ENCODE measurements at regions not wholly inside any gene's neighbourhood (a gene's known extent, or its start where the extent isn't known, plus 50 kb on each side); places are given as distances from the start of the nearest gene placed in this dataset.

- DNase-seq, result no peak
These were observed 263.8 kb downstream of the DHX35 start for GRCh38 chr20:39225978-39226377.

GRCh38 chr20:39225536-39225935, 263.4 kb downstream of the DHX35 start:
- DNase-seq, result no peak

GRCh38 chr20:39222101-39222500, 260.0 kb downstream of the DHX35 start:
- DNase-seq, result no peak

GRCh38 chr20:39216195-39216594, 254.1 kb downstream of the DHX35 start:
- no peak for DNase-seq

- DNase-seq, result no peak
These were observed 252.7 kb downstream of the DHX35 start for GRCh38 chr20:39214828-39215227.

GRCh38 chr20:39213476-39214145, 251.5 kb downstream of the DHX35 start:
- DNase-seq, result no peak

GRCh38 chr20:39211060-39211748, 249.1 kb downstream of the DHX35 start:
- no peak for DNase-seq

- no peak for DNase-seq
These were observed 248.3 kb downstream of the DHX35 start for GRCh38 chr20:39210341-39211036.

- DNase-seq, result no peak
These were observed 244.9 kb downstream of the DHX35 start for GRCh38 chr20:39206899-39207564.

- no peak for DNase-seq
These were observed 233.5 kb downstream of the DHX35 start for GRCh38 chr20:39195582-39196021.

GRCh38 chr20:39190666-39191570, 228.8 kb downstream of the DHX35 start:
- DNase-seq, result no peak

GRCh38 chr20:39188266-39188765, 226.2 kb downstream of the DHX35 start:
- DNase-seq, result no peak

- no peak for DNase-seq
These were observed 219.3 kb downstream of the DHX35 start for GRCh38 chr20:39181490-39181889.

- DNase-seq, result no peak
These were observed 214.3 kb downstream of the DHX35 start for GRCh38 chr20:39176457-39176856.

GRCh38 chr20:39170896-39171463, 208.8 kb downstream of the DHX35 start:
- DNase-seq, result no peak

GRCh38 chr20:39165099-39165498, 203.0 kb downstream of the DHX35 start:
- no peak for DNase-seq

GRCh38 chr20:39164642-39165041, 202.5 kb downstream of the DHX35 start:
- DNase-seq, result no peak

- DNase-seq, result no peak
These were observed 201.8 kb downstream of the DHX35 start for GRCh38 chr20:39163993-39164392.

- DNase-seq, result no peak
These were observed 199.8 kb downstream of the DHX35 start for GRCh38 chr20:39161900-39162299.

- no peak for DNase-seq
These were observed 193.8 kb downstream of the DHX35 start for GRCh38 chr20:39155971-39156370.

- no peak for DNase-seq
These were observed 190.6 kb downstream of the DHX35 start for GRCh38 chr20:39152742-39153141.

GRCh38 chr20:39152126-39152525, 190.0 kb downstream of the DHX35 start:
- DNase-seq, result no peak

All from GOT3 (cell line).